Erythroblast (primary cell): ENCODE measurements at regions not wholly inside any gene's neighbourhood (a gene's known extent, or its start where the extent isn't known, plus 50 kb on each side); places are given as distances from the start of the nearest gene placed in this dataset.

Experiments
- GATA1 ChIP-seq: IDR thresholded peaks from 2 replicates; pipeline ENCODE4 v1.6.1; 2011; ENCODE audit warnings: low read depth, mild to moderate bottlenecking, control low read depth, low read length, moderate library complexity
- POLR2A ChIP-seq: IDR thresholded peaks from 2 replicates; pipeline ENCODE4 v1.6.1; 2011; ENCODE audit warnings: mild to moderate bottlenecking, low read length

DNA sequence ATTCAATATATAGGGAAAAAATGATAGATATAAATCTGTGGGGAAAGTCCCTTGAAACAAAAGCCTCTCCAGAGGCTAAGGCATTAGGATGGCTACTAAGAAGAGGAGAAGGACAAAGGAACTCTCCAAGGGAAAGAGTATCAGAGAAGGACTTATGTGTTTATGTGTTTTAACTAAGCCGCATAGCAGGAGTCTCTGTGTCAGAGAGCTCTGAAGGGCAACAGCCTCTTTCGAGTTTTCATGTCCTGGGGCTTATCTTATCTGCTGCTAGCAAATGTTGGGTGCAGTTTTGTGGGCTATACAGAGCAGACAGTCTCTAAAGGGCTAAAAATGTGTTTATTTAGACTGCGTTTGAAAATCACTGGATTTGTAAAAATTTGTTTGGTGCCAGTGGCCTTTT lies 1145.6 kb upstream of the DIAPH2 start:
- TF ChIP-seq POLR2A (no peak), GATA1 (no peak)
